ENCODE measurements at regions not wholly inside any gene's neighbourhood (a gene's known extent, or its start where the extent isn't known, plus 50 kb on each side); places are given as distances from the start of the nearest gene placed in this dataset.

DNA sequence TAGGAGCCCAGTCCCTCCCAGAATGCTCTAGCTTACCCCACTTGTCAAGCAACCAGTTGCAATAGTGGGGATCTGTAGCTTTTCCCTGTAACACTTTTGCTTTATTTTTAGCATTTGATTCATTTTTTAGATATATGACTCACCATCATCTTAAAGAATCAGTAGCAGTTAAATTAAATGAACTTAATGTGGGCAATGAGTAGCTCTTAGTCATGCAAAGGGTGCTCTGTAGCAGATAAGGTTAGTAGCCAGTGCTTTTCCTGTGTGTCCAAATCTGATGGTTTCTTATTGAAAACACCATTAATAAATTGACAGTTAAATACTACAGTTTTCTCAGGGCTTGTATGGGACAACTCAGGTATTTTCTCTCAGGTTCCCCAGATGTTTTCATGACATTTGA, 311.8 kb downstream of the RERGL start:
- no peaks in the 10 kb centered on the region for H3K79me1 ChIP-seq (ENCODE audit: low read depth, low read length)
- TF ChIP-seq MAFK (IDR thresholded peaks at IDR 0.05; ENCODE audit: low read depth, low read length) (no peak), SAP30 (IDR thresholded peaks at IDR 0.05; ENCODE audit: insufficient read depth, insufficient replicate concordance, low read length) (no peak), SUZ12 (IDR thresholded peaks at IDR 0.05; ENCODE audit: low read length) (no peak)

More for the DNA sequence above, 311.8 kb downstream of the RERGL start:
- Histone ChIP-seq H2BK12ac (ENCODE audit: low read depth, low read length) (no peak overlapping the region), H3K27me3 (replicated peaks in 1 of 4; ENCODE audit: control insufficient read depth in 3 of 4, extremely low read depth in 1 of 4, insufficient read depth in 3 of 4, low read length in 3 of 4) (no peaks in the 10 kb centered on the region), H2AK5ac (ENCODE audit: low read depth, low read length) (no peak overlapping the region), H4K8ac (ENCODE audit: extremely low read depth, insufficient read depth, low read length) (no peak overlapping the region), H4K5ac (ENCODE audit: insufficient read length, low read depth, low read length) (no peak overlapping the region), H2BK120ac (replicated peaks; ENCODE audit: low read depth, low read length) (no peak overlapping the region), H2BK15ac (ENCODE audit: low read length) (no peak overlapping the region), H2BK20ac (ENCODE audit: low read length) (no peak overlapping the region), H3K79me2 (ENCODE audit: control insufficient read depth in 1 of 2, insufficient read depth in 2 of 2, low read length in 2 of 2) (no peaks in the 10 kb centered on the region), H3K4me1 (replicated peaks in 1 of 4; ENCODE audit: control insufficient read depth in 3 of 4, insufficient read depth in 4 of 4, low read length in 3 of 4) (no peaks in the 10 kb centered on the region), H2AFZ (ENCODE audit: low read length) (no peak overlapping the region), H3K18ac (ENCODE audit: extremely low read depth, low read length) (no peak overlapping the region), H3K36me3 (ENCODE audit: control insufficient read depth in 2 of 4, insufficient read depth in 4 of 4, low read length in 3 of 4) (no peaks in the 10 kb centered on the region), H3K9ac (replicated peaks in 1 of 4; ENCODE audit: extremely low read depth in 1 of 4, low read depth in 3 of 4, low read length in 3 of 4) (no peak overlapping the region), H3K4me3 (ENCODE audit: extremely low read depth in 1 of 4, insufficient read depth in 2 of 4, low read depth in 3 of 4, low read length in 4 of 4) (no peak overlapping the region), H3K9me3 (ENCODE audit: insufficient read depth in 2 of 2, low read depth in 1 of 2, low read length in 1 of 2) (no peaks in the 10 kb centered on the region; a peak in 1 of 4 replicates), H2BK5ac (ENCODE audit: low read depth, low read length) (no peak overlapping the region), H3K23ac (ENCODE audit: insufficient read length) (no peak overlapping the region), H3K4ac (replicated peaks; ENCODE audit: insufficient read length, low read depth, low read length) (no peak overlapping the region), H4K20me1 (replicated peaks in 1 of 2; ENCODE audit: control insufficient read depth in 1 of 2, insufficient read depth in 2 of 2, low read length in 2 of 2) (no peaks in the 10 kb centered on the region), H3K27ac (ENCODE audit: low read depth, low read length) (no peak overlapping the region), H3K23me2 (ENCODE audit: low read depth, low read length) (no peaks in the 10 kb centered on the region), H3K4me2 (ENCODE audit: insufficient read depth in 1 of 2, low read depth in 2 of 2, low read length in 2 of 2) (no peak overlapping the region), H3K56ac (replicated peaks; ENCODE audit: insufficient read length, low read depth, low read length) (no peak overlapping the region), H4K91ac (replicated peaks; ENCODE audit: insufficient read length, low read length) (no peak overlapping the region), H3K14ac (ENCODE audit: insufficient read length) (no peak overlapping the region)
- DNase-seq (ENCODE audit: low read depth in 1 of 2, low spot score in 2 of 2) (no peak), FAIRE-seq (no peak)
- CTCF ChIA-PET (ENCODE audit: partially characterized antibody), result no interaction called here
- POLR2A ChIA-PET (ENCODE audit: partially characterized antibody), result no interaction called here

Measured in H1 (cell line).